ENCODE measurements at regions not wholly inside any gene's neighbourhood (a gene's known extent, or its start where the extent isn't known, plus 50 kb on each side); places are given as distances from the start of the nearest gene placed in this dataset.

GRCh38 chr6:91464201-91464600 lies 877.3 kb upstream of the MAP3K7 start:
- POLR2A ChIA-PET, result interaction anchor here (1.0 to 1.4 kb wide), 2 partner anchors 11 to 18 kb away, joined by 4 to 5 read pairs; no protein-coding TSS in a partner anchor
- Histone ChIP-seq H2AFZ (ENCODE audit: control insufficient read depth, low read depth, low read length) (no peak overlapping the region), H3K36me3 (ENCODE audit: control insufficient read depth in 2 of 2, insufficient read depth in 2 of 2, low read length in 1 of 2) (no peaks in the 10 kb centered on the region), H3K4me3 (no peak overlapping the region), H3K27me3 (replicated peaks in 1 of 2; ENCODE audit: control insufficient read depth in 2 of 2, insufficient read depth in 2 of 2, low read length in 1 of 2) (no peaks in the 10 kb centered on the region), H3K27ac (ENCODE audit: control insufficient read depth, insufficient read depth) (no peak overlapping the region), H3K4me1 (ENCODE audit: control insufficient read depth, insufficient read depth, low read length) (no peaks in the 10 kb centered on the region), H3K9me3 (replicated peaks; ENCODE audit: control insufficient read depth, insufficient read depth, low read length) (no peaks in the 10 kb centered on the region), H4K20me1 (ENCODE audit: control insufficient read depth, insufficient read depth) (no peaks in the 10 kb centered on the region), H3K9ac (ENCODE audit: control insufficient read depth, insufficient read depth, low read length) (no peak overlapping the region), H3K4me2 (ENCODE audit: control insufficient read depth, insufficient read depth) (no peak overlapping the region), H3K79me2 (ENCODE audit: control insufficient read depth, insufficient read depth, low read length) (no peaks in the 10 kb centered on the region)
- CTCF ChIA-PET, result interaction anchor here (1.4 kb wide), 1 partner anchor 9 kb away, joined by 5 read pairs; no protein-coding TSS in a partner anchor
- no peak for FAIRE-seq
- BruUV-seq (replicated peaks), result no TSS peak
- TF ChIP-seq HDAC6 (IDR thresholded peaks at IDR 0.05; ENCODE audit: unreplicated experiment) (no peak), CHD1 (IDR thresholded peaks at IDR 0.05; ENCODE audit: low read depth, low read length) (no peak), CBFB (IDR thresholded peaks at IDR 0.05; ENCODE audit: low read depth) (no peak), KDM1A (IDR thresholded peaks at IDR 0.05; ENCODE audit: borderline replicate concordance) (no peak), HCFC1 (IDR thresholded peaks at IDR 0.05; ENCODE audit: low read length) (no peak), SKIL (IDR thresholded peaks at IDR 0.05; ENCODE audit: low read depth, poor library complexity, severe bottlenecking) (no peak), FOXK2 (IDR thresholded peaks at IDR 0.05) (no peak)
- RAD21 ChIA-PET (ENCODE audit: unreplicated experiment), result interaction anchor here (1.9 kb wide), 1 partner anchor 17 kb away, joined by 4 read pairs; no protein-coding TSS in a partner anchor
- in situ Hi-C loops (cut with MboI), result no loop called here
- no peak for DNase-seq (ENCODE audit: low read depth, low spot score)
- SMC1A ChIA-PET (ENCODE audit: uncharacterized antibody, unreplicated experiment), result interaction anchor here (0.7 to 3.4 kb wide), 11 partner anchors 10 to 135 kb away, joined by 3 to 30 read pairs (median 3); no protein-coding TSS in a partner anchor
- ATAC-seq, result peak; percentile 29; the same call in 2 of the 3 replicates
- intact Hi-C loops (cut with micrococcal nuclease; ENCODE audit: unreplicated experiment), result no loop called here
- 7% methylated on average over 1 of the region's 1 CpG for WGBS (ENCODE audit: insufficient coverage, insufficient replicate concordance, low lambda C conversion rate, missing lambda C conversion rate)

Data from GM12878 (cell line).